ENCODE measurements at regions not wholly inside any gene's neighbourhood (a gene's known extent, or its start where the extent isn't known, plus 50 kb on each side); places are given as distances from the start of the nearest gene placed in this dataset.

- TF ChIP-seq CTCF (IDR thresholded peaks at IDR 0.05; ENCODE audit: insufficient read depth, missing control alignments) = no peak
- no peak for FAIRE-seq
- no peak for DNase-seq (ENCODE audit: insufficient read length, low spot score)
Observed at GRCh38 chr13:50697746-50698539, 145.5 kb downstream of the DLEU7 start.

GRCh38 chr13:50699874-50700663 lies 143.4 kb downstream of the DLEU7 start:
- FAIRE-seq (no peak), DNase-seq (ENCODE audit: insufficient read length, low spot score) (no peak)
- TF ChIP-seq CTCF (IDR thresholded peaks at IDR 0.05; ENCODE audit: insufficient read depth, missing control alignments) = no peak

GRCh38 chr13:50700664-50701305 lies 142.7 kb downstream of the DLEU7 start:
- FAIRE-seq = no peak
- DNase-seq (ENCODE audit: insufficient read length, low spot score) = no peak
- TF ChIP-seq CTCF (IDR thresholded peaks at IDR 0.05; ENCODE audit: insufficient read depth, missing control alignments) = no peak

DNA sequence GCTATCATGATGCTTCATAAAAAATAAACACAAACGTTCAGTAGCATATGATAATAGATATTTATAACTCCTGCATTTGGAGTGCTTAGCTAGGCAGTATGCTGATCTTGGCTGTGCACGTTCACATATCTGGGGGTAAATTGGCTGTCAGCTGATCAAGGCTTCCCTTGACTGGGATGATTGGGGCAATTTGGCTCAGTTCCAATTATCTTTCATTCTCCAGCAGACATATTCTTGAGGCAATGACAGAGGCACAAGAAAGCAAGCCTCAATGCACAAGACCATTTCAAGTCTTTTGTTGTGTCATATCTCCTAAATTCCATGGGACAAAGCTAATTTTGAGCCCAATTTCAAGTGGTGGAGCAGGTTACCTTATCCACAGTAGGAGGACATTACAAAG lies 142.0 kb downstream of the DLEU7 start:
- FAIRE-seq = no peak

DNA sequence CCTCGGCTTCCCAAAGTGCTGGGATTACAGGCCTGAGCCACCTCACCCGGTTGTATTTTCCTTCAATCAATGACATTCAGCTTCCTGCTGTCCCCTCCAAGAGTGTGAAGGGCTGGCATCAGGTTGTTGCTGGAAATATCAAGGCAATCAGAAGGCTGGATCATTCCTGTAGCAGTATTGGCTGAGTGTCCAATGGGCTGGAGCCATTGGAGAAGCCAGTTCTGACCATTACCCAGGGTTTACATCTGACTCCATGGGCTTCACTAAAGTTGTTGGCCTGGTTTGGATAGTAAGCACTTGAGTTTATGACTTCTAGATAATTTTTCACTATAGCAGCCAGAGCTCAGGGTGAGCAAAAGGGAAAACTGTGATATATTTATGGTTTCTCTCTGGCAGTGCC lies 137.0 kb downstream of the DLEU7 start:
- DNase-seq (ENCODE audit: insufficient read length, low spot score) (no peak), FAIRE-seq (no peak)
- TF ChIP-seq CTCF (IDR thresholded peaks at IDR 0.05; ENCODE audit: insufficient read depth, missing control alignments) = no peak

More for the DNA sequence above, 142.0 kb downstream of the DLEU7 start:
- DNase-seq (ENCODE audit: insufficient read length, low spot score) = no peak
- no peak for TF ChIP-seq CTCF (IDR thresholded peaks at IDR 0.05; ENCODE audit: insufficient read depth, missing control alignments)

GRCh38 chr13:50707628-50708027 lies 135.9 kb downstream of the DLEU7 start:
- TF ChIP-seq CTCF (IDR thresholded peaks at IDR 0.05; ENCODE audit: insufficient read depth, missing control alignments) = no peak
- no peak for FAIRE-seq
- no peak for DNase-seq (ENCODE audit: insufficient read length, low spot score)

All from D721Med (cell line).